GM21381 (cell line): ENCODE measurements at regions not wholly inside any gene's neighbourhood (a gene's known extent, or its start where the extent isn't known, plus 50 kb on each side); places are given as distances from the start of the nearest gene placed in this dataset.

Source experiments
- ATAC-seq: cut with Tn5 transposase; IDR thresholded peaks from one replicate; pipeline ENCODE4 v1.9.1; 2021; ENCODE audit warnings: mild to moderate bottlenecking, moderate library complexity; ENCODE audit not compliant: unreplicated experiment

DNA sequence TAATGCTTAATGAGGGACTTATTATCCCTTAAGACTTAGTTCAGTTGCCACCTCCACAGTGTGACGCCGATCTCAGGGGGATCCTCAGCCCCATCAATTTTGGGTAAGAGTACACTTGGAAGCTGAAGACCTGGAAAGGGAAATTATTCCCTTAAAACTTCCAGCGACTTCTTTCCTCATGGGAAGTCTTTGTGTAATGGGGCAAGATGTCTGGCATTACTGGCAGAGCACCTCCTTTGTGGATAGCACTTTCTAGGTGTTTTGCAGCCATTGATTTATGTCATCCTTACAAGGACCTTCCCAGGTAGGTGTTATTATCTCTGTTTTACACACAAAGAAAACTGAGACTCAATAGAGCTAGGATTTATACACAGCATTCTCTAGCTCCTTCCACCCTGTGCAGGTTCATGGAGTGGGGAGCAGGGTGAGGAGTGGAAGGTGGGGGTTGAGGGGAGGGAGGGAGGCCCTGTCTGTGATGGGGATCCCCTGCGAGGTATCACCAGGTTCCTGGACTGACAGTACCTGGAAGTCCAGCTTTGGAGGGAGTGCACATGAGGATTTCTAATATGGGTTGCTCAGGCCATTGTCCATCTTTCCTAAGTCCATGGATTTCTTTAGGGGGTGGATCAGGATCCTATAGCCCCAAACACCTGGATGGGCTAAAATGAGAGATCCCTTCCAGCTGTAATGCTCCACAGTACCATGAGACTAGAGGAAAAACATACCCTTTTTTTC lies 79.4 kb downstream of the MYCN start:
- no peak for ATAC-seq

DNA sequence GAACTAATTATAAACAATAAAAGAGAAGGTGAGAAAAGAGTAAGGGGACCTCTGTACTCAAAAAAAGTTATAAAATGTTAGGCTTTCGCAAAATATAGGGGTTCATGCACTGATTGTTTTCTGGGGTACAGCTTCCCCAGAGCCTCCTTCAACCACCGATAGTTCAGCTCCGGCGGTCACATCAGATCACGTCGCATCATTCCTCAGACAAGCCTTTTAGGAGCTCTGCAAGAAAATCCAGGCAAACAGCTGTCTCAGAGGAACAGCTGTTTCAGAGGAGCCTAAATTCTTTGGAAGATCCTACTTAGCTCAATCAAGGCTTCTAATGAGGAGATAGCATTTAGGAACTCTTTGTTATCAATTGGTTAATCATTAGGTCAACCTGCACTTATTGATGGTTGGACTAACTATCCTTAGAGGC lies 78.7 kb downstream of the MYCN start:
- ATAC-seq = no peak

- ATAC-seq = no peak
Observed at GRCh38 chr2:16018277-16019059, 78.1 kb downstream of the MYCN start.

DNA sequence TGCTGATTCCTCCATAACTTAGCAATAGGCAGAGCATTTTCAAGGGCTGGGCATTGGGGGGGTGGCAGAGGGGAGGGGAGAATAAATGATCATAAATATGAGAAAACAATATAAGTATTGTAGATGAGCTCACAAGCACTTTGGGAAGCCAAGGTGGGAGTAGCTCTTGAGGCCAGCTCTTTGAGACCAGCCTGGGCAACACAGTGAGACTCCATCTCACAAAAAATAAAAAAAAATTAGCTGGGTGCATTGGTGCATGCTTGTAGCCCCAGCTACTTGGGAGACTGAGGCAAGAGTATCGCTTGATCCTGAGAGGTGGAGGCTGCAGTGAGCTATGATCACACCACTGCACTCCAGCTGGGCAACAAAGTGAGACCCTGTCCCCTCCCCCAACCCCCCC lies 75.9 kb downstream of the MYCN start:
- ATAC-seq = no peak

GRCh38 chr2:16015903-16016265 lies 75.5 kb downstream of the MYCN start:
- ATAC-seq = no peak

DNA sequence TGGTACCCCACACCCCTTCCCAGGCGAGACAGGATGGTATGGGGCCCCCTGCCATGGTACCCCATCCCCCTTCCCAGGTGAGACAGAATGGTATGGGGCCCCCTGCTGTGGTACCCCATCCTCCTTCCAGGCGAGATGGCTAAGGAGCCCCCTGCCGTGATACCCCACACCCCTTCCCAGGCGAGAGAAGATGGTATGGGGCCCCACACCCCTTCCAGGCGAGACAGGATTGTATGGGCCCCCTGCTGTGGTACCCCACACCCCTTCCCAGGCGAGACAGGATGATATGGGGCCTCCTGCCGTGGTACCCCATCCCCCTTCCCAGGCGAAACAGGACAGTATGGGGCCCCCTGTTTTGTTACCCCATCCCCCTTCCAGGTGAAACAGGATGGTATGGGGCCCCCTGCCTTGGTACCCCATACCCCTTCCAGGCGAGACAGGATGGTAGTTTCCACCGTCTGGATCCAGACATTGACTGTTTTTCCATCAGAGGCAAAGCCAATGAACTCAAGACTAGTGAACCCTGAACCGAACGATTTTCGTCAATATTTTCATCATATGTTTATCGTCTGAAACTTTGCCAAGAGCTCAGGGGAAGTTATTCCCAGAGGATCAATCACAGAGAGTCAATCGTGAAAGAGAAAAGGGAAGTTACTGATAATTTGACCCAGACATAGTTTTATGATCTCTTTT lies 75.0 kb downstream of the MYCN start:
- no peak for ATAC-seq

DNA sequence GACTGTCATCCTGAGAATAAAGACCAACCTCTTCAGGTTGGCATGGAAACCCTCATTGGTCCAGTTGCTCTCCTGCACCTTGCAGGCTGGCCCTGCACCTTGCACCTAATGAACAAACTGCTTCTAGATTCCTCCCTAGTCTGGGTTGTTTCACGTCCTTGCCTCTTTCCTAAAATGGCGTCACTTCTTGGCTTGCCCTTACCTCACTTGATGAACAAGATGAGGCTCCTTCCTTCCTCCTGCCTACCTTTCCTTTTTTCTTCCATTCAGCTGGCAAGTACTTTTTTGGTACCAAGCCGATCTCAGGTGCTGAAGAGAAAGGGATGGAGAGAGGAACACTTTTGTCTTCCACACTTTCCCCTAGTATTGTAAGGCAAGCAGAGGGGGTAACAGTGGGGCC lies 74.5 kb downstream of the MYCN start:
- ATAC-seq = no peak

GRCh38 chr2:16014041-16014787 lies 73.9 kb downstream of the MYCN start:
- ATAC-seq = no peak

GRCh38 chr2:16013359-16013911 lies 73.1 kb downstream of the MYCN start:
- ATAC-seq = no peak

DNA sequence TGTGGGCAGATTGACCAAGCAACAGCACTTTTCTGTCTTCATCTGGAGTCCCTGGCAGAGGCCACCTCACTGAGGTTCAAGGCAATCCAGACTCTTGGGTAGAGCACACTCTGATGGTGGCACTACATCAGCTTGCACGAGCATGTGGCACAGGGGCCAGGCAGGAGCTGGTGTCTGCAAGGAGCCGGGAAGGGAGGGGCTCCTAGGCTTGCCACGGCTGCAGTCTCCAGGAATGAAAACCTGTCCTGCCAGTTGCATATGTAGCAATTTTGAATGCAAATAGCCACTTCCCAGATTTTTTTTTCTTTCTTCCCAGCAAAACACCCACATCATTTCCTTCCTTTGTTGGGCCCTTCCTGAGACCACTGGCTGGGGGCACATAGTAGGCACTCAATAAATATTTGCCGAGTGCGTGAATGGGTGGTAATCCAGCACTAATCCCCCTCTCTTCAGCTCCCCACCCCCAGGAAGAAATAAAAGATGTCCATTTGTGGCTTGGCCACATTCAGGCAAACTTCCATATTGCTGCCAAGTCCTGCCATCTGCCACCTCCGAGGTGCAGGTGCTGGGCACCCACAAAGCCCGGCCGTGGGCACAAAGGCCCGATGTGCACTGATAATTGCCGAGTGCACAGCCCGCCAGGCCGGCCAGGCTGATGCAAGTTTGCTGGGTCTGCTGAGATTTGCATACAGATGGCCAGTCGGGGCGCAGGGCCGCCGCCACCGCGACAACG lies 72.4 kb downstream of the MYCN start:
- no peak for ATAC-seq

DNA sequence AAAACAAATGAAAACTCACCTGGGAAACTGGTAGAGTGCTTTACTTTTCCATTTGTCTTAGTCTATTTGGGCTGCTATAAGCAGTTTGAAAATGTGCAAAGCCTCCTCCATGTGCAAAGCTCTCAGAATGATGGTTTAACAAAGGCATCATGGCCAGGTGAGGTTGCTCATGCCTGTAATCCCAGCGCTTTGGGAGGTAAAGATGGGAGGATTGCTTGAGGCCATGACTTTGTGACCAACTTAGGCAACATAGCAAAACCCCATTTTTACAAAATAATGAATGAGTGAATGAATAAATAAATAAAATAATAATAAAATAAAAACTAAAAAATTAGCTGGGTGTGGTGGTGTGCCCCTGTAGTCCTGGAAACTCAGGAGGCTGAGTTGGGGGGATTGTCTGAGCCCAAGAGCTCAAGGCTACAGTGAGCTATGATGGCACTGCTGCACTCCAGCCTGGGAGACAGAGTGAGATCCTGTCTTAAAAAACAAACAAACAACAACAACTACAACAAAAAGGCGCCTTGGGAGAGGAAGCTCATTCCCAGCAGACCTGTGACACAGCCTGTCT lies 71.8 kb downstream of the MYCN start:
- no peak for ATAC-seq

DNA sequence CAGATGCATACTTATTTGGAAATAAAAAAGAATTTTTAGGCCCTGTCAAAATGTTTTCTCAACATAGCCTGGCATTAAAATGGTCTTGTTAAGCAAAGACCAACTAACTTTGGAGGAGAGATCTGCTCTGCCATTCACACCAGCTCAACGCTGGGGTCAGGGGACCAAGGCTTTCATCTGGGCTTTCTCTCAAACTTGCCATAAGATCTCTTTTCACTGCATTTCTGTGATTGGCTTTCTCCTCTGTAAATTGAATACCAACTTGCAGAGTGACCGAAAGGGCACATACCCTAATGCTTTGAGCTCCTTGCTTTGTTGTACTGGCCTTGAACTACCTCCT lies 71.2 kb downstream of the MYCN start:
- ATAC-seq = no peak

DNA sequence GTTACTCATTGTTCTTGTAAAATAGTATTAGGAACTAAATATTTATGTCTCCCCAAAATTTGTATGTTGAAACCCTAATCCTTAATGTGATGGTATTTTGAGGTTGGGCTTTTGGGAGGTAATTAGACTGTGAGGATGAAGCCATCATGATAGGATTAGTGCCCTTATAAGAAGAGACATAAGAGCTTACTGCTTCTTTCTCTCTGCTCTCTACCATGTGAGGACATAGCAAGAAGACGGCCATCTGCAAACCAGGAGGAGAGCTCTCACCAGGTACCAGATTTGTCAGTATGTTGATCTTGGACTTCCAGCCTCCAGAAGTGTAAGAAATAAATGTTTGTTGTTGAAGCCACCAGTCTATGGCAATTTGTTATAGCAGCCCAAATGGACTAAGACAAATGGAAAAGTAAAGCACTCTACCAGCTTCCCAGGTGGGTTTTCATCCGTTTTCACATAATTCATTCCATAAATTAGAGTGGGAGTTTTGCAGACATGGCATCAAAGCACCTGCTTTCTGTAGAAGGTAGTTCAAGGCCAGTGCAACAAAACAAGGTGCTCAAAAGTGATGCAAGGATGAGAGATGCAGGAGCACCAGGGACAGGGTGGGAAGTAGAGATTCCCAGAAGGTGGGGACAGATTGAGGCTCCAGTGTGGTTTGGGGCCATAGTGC lies 70.7 kb downstream of the MYCN start:
- ATAC-seq = no peak

DNA sequence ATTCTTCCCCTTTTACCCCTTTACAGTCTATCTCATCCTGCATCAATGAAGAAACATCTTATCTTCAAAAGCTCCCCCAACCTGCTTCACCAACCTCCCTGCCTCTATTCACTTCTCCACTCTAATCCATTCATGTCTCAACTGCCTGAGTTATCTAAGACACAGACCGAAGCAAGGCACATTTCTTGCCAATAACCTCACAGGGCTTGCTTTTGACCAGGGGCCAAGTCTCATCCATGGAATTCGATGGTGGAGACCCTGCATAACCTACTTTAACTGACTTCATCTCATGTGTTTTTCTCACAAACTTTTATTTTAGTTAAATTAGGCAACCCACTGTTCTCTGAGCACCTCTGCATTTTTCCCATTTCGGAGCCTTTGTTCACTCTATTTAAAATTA lies 69.7 kb downstream of the MYCN start:
- ATAC-seq = no peak

DNA sequence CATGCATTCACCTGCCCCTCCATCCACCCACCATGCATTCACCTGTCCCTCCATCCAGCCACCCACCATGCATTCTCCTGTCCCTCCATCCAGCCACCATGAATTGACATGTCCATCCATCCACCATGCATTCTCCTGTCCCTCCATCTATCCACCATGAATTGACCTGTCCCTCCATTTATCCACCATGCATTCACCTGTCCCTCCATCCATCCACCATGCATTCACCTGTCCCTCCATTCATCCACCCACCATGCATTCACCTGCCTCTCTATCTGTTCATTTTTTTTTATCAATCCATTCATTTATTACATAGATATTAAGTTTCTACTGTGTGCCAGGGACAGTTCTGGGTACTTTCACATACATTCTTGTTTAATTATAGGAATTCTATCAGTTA lies 69.2 kb downstream of the MYCN start:
- ATAC-seq = no peak

GRCh38 chr2:16008856-16009255 lies 68.5 kb downstream of the MYCN start:
- ATAC-seq = no peak

- ATAC-seq = no peak
Observed at GRCh38 chr2:16008331-16008850, 68.0 kb downstream of the MYCN start.

GRCh38 chr2:16007167-16007934 lies 67.0 kb downstream of the MYCN start:
- no peak for ATAC-seq
